Fibroblast of skin of left quadriceps (primary cell): ENCODE measurements at regions not wholly inside any gene's neighbourhood (a gene's known extent, or its start where the extent isn't known, plus 50 kb on each side); places are given as distances from the start of the nearest gene placed in this dataset.

Source experiments
- DNase-seq, 2 experiments: peaks; one replicate each; pipeline ENCODE4 v3.0.0-alpha.2; 2013; ENCODE audit warnings: low read depth in 2 of 2

- DNase-seq, result no peak
Observed at GRCh38 chr15:91664224-91664836, 189.2 kb upstream of the SLCO3A1 start.

GRCh38 chr15:91665212-91665611 lies 188.3 kb upstream of the SLCO3A1 start:
- DNase-seq, result no peak

DNA sequence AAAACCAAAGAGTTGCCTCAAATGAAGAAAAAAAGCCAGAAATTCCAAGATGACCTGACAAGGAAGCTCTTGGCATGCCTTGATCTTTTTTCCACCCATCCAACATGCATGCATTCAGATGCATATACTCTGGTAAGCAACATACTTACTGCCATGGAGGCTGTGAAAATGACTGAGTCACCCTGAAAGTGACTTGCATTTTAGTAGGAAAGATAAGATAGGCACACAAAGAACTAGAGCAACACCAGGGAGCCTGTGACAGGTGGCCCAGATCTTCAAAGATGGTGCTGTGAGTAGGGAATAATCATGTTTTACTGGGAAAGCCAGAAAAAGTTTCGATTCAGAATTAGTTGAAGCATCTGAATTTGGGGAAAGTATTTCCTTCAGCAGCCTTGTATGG lies 185.1 kb upstream of the SLCO3A1 start:
- DNase-seq, result no peak

GRCh38 chr15:91670108-91670507 lies 183.4 kb upstream of the SLCO3A1 start:
- DNase-seq, result no peak

DNA sequence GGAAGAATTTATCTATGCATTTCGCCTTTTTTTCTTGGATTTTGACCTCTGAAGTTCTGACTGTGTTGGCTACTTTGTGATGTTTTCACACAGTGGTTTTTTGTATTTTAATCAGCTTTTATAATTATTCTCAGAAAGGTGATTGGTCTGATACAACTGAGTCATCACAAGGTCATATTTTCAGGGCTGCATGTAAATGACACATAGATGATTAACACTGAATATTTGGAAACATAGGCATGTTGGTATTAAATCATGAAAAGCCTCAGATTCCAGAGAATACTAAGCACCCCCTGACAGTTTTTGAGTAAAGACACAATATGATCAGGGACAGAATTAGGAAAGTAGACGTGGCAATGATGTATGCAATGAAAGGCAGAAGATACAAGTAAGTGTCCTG lies 175.5 kb upstream of the SLCO3A1 start:
- DNase-seq, result no peak

- no peak for DNase-seq
Observed at GRCh38 chr15:91679447-91679846, 174.1 kb upstream of the SLCO3A1 start.

GRCh38 chr15:91685436-91685835 lies 168.1 kb upstream of the SLCO3A1 start:
- no peak for DNase-seq

DNA sequence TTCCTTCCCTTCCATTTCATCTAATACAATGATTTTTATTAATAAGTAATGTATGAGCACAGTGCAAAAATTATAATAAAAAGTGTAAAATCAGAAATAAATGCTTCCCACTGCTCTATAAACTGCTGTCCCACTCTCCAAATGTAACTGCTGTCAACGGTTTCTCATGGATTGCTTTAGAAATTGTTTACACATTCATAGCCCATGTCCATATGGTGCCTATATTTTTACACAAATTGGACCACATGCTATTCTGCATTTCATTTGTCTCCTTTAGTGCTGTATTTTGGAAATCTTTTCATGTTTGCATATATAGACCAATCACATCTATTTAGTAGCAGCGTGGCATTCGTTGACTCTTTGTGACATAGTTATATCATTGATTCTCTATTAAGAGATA lies 164.7 kb upstream of the SLCO3A1 start:
- no peak for DNase-seq

GRCh38 chr15:91689377-91689776 lies 164.1 kb upstream of the SLCO3A1 start:
- DNase-seq, result no peak

DNA sequence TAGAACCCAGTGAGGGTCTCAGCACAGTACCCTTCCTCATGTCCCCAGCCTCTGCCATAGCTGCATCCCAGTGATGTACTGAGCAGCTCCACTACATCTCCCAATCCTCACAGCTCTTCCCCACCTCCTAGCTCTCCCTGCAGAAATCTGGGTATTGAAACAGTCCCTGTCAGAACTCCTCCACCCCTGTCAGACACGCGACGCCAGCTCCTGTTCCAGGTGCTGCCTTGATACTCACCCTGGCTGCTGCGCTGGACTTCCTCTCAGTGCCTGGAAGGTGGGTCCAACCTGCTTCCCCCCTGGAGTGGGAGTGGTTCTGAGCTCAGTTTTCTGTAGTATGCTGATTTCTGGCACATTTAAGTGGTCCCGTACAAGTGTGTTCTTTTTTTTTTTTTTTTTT lies 160.9 kb upstream of the SLCO3A1 start:
- no peak for DNase-seq

DNA sequence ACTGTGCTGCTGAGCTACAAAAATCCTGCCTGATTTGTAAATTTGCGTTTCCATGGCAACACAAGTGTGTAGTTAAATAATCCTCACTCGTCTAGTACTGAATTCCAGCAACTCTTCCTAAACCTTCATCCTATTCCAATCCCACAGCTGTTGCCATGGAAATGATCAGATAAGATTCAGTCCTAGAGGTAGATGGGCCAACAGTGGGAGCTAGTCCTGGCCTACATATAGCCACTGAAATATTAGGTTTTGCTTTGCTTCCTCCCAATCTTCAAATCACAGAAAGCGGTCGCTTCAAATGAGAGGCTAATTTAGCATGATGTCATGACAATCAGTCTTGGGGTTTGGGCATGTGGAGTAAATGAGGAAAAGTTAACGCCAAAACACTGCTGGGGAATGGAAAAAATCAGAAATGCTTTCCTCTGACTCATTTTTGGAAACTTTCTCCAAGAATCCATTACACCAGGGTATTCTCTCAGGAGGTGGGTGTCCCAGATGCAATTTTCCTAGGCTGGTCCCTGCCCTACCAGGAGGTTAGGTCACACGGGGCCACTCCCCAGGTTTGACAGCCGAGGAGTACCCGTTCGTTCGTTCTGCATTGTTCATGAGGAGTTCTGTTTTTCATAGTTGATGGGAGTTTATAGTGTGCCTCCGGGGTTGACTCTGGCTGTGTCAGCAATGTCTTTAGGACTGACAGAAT lies 159.2 kb upstream of the SLCO3A1 start:
- DNase-seq, result peak; percentile 33 to 47

GRCh38 chr15:91694831-91695210 lies 158.7 kb upstream of the SLCO3A1 start:
- peak; percentile 52 to 58 for DNase-seq

GRCh38 chr15:91695799-91696198 lies 157.7 kb upstream of the SLCO3A1 start:
- no peak for DNase-seq

GRCh38 chr15:91696981-91697380 lies 156.5 kb upstream of the SLCO3A1 start:
- no peak for DNase-seq

DNA sequence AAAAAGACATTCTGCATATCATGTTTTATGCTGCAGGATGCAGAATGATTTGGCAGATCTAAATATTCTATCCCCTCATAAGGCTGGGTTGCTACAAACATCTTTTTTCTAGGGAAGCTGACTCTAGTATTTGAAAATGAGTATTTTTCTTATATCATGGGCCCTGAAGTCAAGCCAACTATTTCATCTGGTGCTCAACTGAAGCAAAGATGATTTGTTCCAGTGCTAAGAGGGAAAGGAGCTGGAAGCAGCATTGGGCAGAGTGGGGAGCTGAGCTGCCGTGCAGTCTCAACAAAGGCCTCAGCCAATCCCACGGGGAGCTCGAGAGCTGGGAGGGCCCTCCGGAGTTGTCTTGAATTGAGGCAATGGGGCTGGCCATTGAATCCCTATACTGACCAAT lies 155.3 kb upstream of the SLCO3A1 start:
- no peak for DNase-seq

DNA sequence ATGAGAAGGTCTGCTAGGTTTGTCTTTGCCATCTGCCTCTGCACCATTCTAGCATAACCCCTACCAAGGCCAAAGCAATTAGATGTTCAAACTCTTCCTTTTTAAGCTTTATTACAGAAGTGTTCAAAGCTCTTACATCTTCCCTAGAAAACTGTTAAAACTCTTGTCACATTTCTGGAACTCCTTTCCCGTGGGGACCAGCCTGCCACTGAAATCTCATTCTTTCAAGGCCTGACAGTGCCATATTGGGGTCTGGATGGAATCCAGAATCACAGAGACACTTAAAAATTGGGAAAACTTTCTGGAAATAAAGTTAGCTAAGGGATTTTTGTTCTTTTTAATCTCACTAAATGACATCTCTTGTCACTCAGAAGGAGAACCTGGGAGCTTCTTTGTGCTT lies 153.8 kb upstream of the SLCO3A1 start:
- DNase-seq, result no peak

DNA sequence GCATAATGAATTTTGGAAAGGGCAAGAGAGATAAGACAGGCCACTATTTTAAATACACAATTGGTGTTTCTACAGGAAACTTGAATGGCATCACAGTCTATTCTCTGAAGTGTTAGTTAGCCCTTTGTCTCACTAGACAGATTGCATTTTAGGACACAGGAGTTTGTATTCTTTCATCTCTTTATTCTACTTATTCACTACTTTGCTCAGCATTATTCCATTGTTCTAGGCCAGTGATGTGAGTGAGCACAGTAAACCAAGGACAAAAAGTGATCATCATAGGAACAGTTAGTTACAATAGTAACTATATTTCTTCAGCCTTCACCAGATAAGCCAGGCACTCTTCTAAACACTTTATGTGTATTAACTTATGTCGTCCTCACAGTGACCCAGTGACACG lies 150.2 kb upstream of the SLCO3A1 start:
- no peak for DNase-seq

- DNase-seq, result no peak
Observed at GRCh38 chr15:91704343-91704742, 149.2 kb upstream of the SLCO3A1 start.

GRCh38 chr15:91706322-91707032 lies 147.0 kb upstream of the SLCO3A1 start:
- peak; percentile 32 to 34 for DNase-seq

DNA sequence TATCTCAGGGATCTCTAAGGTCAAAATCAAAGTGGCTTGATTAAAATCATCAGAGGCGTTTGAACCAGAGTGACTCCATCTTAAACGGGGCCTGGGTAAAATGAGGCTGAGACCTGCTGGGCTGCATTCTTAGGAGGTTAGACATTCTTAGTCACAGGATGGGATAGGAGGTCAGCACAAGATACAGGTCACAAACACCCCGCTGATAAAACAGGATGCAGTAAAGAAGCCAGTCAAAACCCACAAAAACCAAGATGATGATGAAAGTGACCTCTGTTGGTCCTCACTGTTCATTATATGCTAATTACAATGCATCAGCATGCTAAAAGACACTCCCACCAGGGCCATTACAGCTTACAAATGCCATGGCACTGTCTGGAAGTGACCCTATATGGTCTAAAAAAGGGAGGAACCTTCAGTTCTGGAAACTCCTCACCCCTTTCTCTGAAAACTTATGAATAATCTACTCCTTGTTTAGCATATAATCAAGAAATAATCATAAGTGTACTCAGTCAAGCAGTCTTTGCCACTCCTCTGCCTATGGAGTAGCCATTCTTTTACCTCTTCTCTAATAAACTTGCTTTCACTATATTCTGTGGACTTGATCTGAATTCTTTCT lies 143.3 kb upstream of the SLCO3A1 start:
- DNase-seq, result no peak

DNA sequence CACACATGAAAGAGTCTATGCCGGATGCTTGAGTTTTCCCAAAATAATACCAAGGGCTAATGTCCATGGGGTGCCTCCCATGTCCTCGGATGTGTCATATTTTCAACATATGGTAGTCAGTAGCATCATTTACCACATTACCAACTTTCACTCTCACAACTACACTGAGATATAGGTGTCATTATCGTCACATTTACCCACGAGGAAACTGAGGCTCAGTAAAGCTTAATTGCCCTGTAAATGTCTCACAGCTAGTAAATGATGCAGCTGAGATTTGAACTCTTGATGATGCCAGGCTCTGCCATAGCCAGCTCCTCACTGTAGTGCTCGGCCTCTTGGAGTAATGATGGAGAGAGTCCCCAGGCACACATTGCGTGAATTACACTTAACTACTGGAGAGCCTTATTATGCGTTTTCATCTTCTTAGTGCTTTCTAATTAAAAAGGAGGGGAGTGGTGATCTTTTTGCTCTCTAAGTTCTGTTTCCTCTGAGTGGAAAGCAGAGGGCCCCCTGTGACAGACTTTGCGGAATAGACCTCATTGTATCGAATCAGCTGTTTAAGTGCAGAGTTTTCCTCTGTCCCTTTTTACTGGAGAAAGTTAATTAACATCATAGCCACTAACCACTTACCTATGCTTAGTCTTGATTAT lies 142.0 kb upstream of the SLCO3A1 start:
- no peak for DNase-seq

GRCh38 chr15:91712286-91712685 lies 141.2 kb upstream of the SLCO3A1 start:
- no peak for DNase-seq
